ES-I3 (cell line): ENCODE measurements at regions not wholly inside any gene's neighbourhood (a gene's known extent, or its start where the extent isn't known, plus 50 kb on each side); places are given as distances from the start of the nearest gene placed in this dataset.
"Not testable (repeated sequence)": the region's sequence is repeated elsewhere in the genome, so short reads cannot be mapped to it uniquely, and the experiment has no call there.

Experiments used
- H3K36me3 ChIP-seq: 2 replicates; pipeline ENCODE4 v1.6.1; 2013; ENCODE audit warnings: mild to moderate bottlenecking, low read length, control low read depth, moderate library complexity; ENCODE audit not compliant: insufficient read depth
- H3K4me1 ChIP-seq: 2 replicates; pipeline ENCODE4 v1.6.1; 2013; ENCODE audit warnings: mild to moderate bottlenecking, control low read depth, low read length; ENCODE audit not compliant: insufficient read depth
- H3K9ac ChIP-seq: 2 replicates; pipeline ENCODE4 v1.6.1; 2013; ENCODE audit warnings: low read depth, mild to moderate bottlenecking, low read length, moderate library complexity
- H3K9me3 ChIP-seq: 2 replicates; pipeline ENCODE4 v1.6.1; 2013; ENCODE audit warnings: mild to moderate bottlenecking, low read length, moderate library complexity; ENCODE audit not compliant: control insufficient read depth, insufficient read depth

DNA sequence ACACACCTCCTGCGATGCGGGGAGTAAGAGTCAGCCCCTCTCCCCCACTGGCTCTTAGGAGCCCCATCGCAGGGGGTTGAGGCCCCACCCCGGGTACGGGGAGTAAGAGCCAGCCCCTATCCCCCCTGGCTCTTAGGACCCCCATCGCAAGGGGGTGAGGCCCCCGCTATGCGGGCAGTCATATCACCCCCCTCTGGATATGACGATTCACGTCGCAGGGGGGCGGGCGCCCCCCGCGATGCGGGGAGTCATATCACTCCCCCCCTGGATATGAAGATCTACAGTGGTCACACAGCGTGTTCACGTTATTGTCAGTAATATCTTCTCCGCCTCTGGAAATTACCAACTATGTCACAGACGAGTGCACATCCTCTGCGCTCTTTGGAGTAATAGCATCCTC is 61.1 kb downstream of the DEFB131A start:
- not testable (repeated sequence) for H3K4me1 ChIP-seq, H3K9me3 ChIP-seq, H3K36me3 ChIP-seq, H3K9ac ChIP-seq

DNA sequence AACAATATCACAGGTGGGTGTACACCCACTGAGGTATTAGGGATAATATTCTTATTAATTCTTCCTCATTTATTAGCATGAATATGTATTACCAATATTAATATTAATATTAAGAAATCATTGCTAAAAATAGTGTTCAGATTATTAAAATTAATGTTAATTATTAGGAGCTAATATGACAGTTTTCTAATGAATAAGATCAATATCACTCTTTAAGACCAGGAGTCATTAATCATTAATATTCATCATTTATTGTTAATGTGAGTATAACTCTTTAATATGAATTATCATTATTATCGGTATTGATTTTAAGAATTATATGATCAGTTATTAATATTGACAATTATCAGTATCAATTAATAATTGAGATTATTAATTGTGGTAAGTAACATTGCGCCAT is 62.5 kb downstream of the DEFB131A start:
- H3K4me1 ChIP-seq, H3K36me3 ChIP-seq, H3K9me3 ChIP-seq, H3K9ac ChIP-seq: not testable (repeated sequence)

DNA sequence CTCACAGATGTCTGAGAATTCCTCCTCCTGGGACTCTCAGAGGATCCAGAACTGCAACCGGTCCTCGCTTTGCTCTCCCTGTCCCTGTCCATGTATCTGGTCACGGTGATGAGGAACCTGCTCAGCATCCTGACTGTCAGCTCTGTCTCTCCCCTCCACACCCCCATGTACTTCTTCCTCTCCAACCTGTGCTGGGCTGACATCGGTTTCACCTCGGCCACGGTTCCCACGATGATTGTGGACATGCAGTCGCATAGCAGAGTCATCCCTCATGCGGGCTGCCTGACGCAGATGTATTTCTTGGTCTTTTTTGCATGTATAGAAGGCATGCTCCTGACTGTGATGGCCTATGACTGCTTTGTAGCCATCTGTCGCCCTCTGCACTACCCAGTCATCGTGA is 68.7 kb downstream of the DEFB131A start:
- not testable (repeated sequence) for H3K36me3 ChIP-seq, H3K4me1 ChIP-seq, H3K9ac ChIP-seq, H3K9me3 ChIP-seq

DNA sequence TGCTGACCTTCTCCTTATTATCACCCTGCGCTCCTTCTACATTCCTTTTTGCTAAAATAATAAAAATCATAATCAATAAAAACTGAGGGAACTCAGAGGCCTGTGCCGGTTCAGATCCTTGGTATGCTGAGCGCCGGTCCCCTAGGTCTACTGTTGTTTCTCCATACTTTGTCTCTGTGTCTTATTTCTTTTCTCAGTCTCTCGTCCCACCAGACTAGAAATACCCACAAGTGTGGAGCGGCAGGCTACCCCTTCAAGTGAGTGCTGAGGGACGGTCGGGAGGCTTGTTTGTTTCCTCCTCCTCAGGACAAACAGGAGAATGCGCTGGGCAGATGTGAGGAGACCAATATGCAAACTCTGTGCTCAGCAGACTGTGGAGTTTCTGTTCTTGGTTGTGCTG is 75.4 kb downstream of the DEFB131A start:
- not testable (repeated sequence) for H3K4me1 ChIP-seq, H3K36me3 ChIP-seq, H3K9ac ChIP-seq, H3K9me3 ChIP-seq

DNA sequence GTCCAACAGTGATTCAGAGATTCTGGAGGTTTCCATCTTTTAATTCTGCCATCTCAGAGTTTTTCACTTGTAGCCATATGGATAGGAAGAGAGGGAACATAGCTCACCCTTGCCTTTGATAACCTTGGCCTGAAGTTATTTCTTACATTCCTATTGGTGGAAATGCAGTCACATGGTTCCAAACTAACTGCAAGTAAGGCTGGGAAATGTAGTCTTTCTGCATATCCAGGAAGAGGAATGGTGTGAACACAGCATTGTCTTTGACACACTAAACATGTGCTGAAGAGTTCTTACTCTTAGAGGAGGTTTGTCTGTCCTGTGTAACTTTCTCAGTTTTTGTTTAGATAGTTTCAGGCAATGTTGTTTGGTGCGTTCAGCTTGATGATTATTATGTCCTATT is 78.7 kb downstream of the DEFB131A start:
- H3K9me3 ChIP-seq, H3K4me1 ChIP-seq, H3K36me3 ChIP-seq, H3K9ac ChIP-seq: not testable (repeated sequence)

DNA sequence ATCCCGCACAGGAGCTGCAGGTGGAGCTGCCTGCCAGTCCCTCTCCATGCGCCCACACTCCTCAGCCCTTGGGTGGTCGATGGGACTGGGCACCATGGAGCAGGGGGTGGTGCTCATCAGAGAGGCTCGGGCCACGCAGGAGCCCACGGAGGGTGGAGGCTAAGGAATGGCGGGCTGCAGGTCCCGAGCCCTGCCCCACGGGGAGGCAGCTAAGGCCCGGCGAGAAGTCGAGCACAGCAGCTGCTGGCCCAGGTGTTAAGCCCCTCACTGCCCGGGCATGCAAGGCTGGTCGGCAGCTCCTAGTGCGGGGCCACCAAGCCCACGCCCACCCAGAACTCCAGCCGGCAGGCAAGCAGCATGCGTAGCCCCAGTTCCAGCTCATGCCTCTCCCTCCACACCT is 80.2 kb downstream of the DEFB131A start:
- H3K9ac ChIP-seq, H3K9me3 ChIP-seq, H3K36me3 ChIP-seq, H3K4me1 ChIP-seq: not testable (repeated sequence)

DNA sequence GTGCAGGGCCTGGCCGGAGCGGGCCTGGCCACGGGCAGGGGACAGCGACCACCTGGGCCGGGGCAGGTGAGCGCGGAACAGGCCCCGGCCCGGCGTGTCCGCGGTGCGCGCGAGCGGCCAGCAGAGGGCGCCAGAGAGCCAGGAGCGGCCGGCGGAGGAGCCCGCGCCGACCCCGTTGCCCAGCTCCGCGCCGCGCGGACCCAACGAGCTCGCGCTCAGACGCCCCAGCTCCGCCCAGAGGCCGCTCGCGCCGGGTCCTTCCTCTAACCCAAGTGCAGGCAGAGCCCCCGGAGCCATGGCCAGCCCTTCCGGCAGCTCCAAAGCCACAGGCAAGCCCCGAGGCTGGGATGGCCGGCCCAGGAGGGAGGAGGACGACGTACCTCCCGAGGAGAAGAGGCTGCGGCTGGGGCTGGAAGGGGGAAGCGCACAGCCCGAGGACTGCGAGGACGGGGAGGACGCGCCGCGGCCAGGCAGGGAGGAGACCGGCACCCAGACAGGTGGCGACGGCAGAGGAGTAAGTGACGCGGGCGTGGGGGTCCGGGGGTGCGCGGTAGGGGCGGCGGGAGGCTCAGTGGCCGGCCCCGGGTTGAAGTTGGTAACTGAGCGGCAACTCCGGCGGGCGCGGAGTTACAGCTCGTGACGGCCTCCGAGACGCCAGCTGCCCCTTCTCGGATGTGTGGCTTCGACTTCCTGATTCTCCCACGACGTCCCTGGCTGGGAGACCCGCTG is 88.1 kb downstream of the DEFB131A start:
- H3K36me3 ChIP-seq, H3K4me1 ChIP-seq, H3K9me3 ChIP-seq: not testable (repeated sequence)
- peak overlapping the region; percentile 79 for H3K9ac ChIP-seq

DNA sequence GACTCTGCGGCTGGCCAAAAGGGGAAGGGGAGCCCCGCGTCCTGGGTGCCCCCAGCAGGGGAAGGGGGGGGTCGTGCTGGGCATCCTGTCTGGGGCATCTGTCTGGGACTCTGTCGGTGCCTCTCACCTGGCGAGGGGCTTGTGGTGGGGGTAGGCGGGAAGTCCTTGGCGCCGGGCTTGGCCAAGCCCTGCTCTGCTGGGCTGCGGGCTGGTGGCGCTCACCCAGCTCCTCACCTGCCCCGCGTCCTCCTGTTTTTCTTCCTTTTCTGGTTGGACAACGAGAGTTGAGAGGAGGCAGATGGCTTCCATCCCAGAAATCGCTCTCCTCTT is 88.6 kb downstream of the DEFB131A start:
- H3K9me3 ChIP-seq, H3K36me3 ChIP-seq, H3K4me1 ChIP-seq: not testable (repeated sequence)
- peak overlapping the region; percentile 79; the same call in 1 of the 2 replicates for H3K9ac ChIP-seq

DNA sequence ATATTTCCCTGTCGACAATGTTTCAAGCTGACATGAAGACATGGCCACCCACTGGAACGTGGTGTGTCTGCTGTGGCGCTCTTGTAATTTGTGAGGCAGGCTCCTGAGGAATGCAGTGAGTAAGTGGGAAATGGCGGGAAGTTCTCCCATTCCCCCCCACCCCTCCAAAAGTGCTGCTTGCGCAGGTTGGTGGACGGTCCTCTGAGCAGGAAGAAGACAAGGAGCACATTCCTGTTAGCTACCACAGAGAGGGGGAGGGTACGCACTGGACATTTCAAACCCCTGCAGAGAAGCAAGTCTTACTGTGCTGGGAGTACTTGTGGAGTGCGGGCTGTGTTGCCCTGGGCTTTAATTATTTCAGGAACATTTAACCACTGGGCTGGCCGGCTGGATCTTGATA is 92.9 kb downstream of the DEFB131A start:
- H3K9me3 ChIP-seq, H3K9ac ChIP-seq, H3K36me3 ChIP-seq: not testable (repeated sequence)
- H3K4me1 ChIP-seq = peaks cover 16% of the 10 kb centered on the region; the same call in 1 of the 2 replicates

DNA sequence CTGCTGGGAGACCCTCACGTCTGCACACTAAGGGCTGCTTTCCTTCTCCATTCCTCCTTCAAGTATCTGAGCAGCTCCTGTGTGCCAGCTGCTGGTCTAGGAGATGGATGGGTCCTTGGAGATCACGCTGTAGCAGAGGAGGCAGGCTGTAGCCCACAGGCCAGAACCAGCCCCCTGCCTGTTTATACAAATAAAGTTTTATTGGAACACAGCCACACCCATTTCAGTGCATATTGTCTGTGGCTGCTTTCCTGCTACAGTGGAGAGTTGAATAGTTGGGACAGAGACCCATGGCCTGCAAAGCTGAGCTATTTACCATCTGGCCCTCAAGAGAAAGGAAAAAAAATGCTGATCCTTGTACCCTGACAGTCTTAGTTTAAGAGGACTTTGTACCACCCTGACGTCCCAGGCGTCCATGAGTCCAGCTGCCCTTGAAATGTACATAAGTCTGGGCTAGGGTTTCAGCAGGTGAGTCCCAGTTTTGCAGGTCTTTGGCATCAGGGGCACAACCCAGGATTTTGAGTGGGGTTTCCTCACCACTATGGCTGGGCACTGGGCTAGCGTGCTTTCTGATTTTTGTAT is 95.8 kb downstream of the DEFB131A start:
- not testable (repeated sequence) for H3K9me3 ChIP-seq, H3K9ac ChIP-seq, H3K36me3 ChIP-seq
- peaks cover 16% of the 10 kb centered on the region; the same call in 1 of the 2 replicates for H3K4me1 ChIP-seq

DNA sequence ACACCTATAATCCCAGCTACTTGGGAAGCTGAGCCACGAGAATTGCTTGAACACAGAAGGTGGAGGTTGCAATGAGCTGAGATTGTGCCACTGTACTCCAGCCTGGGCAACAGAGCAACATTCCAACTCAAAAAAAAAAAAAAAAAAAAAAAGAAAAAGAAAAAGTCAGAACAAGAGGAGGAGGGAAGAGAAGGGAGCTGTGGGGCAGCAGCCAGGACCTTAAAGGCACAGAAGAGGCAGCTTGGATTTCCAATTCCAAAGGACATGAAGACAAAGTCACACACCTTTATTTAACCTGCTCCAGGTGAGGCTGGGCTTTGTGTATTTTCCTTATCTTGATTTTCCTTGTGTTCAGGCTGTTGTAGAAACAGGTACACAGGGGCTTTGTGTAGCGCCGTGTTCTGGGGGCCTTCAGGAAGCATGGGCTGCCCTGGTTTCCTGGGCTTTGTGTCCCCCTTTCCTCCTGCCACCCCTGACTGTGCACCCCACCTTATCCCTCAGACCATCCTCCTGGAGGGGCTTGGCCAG is 97.2 kb downstream of the DEFB131A start:
- H3K9me3 ChIP-seq, H3K36me3 ChIP-seq, H3K9ac ChIP-seq: not testable (repeated sequence)
- peaks cover 16% of the 10 kb centered on the region; the same call in 1 of the 2 replicates for H3K4me1 ChIP-seq

DNA sequence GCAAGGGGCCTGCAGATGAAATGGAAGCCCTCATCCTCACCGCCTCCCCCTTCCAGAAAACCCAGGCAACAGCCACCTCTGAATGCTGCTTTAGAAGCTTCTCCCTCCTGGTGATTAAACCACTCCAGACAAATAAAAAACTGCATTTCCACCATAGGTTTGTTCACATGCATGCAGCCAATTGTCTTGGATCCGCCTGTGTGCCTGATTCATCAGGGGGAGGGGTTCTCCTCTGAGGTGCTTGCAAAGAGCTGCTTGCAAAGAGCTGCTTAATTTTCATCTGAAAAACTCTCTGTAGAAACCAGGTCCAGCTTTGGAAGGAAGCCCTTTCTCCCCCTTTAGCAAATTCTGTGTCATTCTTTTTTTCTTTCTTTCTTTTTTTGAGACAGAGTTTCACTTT is 100.6 kb downstream of the DEFB131A start:
- H3K4me1 ChIP-seq, H3K9me3 ChIP-seq, H3K9ac ChIP-seq, H3K36me3 ChIP-seq: not testable (repeated sequence)

DNA sequence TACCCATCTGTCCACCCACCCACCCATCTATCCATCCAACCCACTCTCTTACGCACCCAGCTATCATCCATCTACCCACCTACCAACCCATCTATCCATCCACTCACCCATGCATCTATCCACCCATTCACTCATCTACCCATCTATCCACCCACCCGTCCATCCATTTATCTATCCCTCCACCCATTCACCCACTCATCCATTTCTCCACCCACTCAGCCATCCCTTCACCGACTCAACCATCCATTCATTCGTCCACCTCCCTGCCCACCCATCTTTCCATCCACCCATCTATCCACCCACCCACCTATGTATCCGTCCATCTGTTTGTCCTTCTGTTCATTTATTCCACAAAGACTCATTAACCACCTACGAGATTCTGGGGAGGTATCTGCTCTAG is 103.3 kb downstream of the DEFB131A start:
- H3K36me3 ChIP-seq, H3K9me3 ChIP-seq, H3K9ac ChIP-seq, H3K4me1 ChIP-seq: not testable (repeated sequence)

DNA sequence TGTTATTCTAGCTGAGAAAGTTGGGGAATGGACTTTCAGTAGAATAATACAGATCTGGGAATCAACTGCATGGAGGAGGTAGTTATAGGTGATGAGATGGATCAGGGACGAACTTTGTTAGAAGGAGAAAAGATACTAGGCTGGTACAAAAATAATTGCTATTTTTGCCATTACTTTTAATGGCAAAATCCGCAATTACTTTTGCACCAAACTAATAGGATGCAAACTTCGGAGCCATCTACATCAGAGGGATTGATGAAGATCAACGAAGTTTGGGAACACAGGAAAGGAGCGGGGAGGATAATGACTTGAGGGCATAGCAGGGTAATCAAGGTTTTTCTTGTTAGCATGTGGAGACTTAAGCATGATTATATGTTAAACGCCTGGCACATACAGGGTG is 111.9 kb downstream of the DEFB131A start:
- H3K36me3 ChIP-seq, H3K9ac ChIP-seq, H3K4me1 ChIP-seq, H3K9me3 ChIP-seq: not testable (repeated sequence)

DNA sequence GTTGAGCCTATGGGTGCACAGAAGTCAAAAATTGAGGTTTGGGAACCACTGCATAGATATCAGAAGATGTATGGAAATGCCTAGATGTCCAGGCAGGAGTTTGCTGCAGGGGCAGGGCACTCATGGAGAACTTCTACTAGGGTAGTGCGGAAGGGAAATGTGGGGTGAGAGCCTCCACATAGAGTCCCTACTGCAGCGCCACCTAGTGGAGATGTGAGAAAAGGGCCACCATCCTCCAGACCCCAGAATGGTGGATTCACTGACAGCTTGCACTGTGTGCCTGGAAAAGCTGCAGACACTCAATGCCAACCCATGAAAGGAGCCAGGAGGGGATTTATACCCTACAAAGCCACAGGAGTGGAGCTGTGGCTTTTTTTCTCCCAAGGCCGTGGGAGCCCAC is 133.7 kb downstream of the DEFB131A start:
- H3K36me3 ChIP-seq, H3K4me1 ChIP-seq, H3K9me3 ChIP-seq, H3K9ac ChIP-seq: not testable (repeated sequence)

DNA sequence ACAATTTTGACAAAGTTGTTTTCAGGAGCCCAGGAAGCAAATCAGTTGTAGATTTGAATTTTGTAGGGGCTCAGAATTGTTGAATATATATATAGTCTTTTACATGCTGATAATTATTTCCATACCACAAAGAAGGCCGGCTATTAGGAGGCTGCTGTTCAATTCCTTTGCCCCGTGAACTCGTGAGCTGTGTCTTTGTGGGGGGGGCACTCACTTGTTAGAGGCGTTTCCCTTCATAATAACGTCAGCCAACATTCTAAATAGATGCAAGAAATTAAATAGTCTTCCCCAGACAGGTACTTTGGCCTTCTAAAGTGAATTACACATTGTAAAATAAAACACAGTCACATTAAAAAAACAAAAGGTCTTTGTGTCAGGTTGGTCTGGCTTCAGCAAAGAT is 138.7 kb downstream of the DEFB131A start:
- H3K36me3 ChIP-seq, H3K4me1 ChIP-seq, H3K9me3 ChIP-seq, H3K9ac ChIP-seq: not testable (repeated sequence)
